Stimulated activated CD4-positive, alpha-beta T cell treated with anti-CD3 and anti-CD28 coated beads, Interleukin-1b, Interleukin-23, amount 100 ng/mL, for 4 hours (primary cell): ENCODE measurements at regions not wholly inside any gene's neighbourhood (a gene's known extent, or its start where the extent isn't known, plus 50 kb on each side); places are given as distances from the start of the nearest gene placed in this dataset.

Source experiments
- DNase-seq, 2 donors: peaks; one replicate each; pipeline ENCODE4 v3.0.0-alpha.2; 2020; ENCODE audit warnings: low read depth in 2 of 2

- no peak for DNase-seq
Measured at GRCh38 chr6:87851674-87852299, 149.8 kb upstream of the AKIRIN2 start.

DNA sequence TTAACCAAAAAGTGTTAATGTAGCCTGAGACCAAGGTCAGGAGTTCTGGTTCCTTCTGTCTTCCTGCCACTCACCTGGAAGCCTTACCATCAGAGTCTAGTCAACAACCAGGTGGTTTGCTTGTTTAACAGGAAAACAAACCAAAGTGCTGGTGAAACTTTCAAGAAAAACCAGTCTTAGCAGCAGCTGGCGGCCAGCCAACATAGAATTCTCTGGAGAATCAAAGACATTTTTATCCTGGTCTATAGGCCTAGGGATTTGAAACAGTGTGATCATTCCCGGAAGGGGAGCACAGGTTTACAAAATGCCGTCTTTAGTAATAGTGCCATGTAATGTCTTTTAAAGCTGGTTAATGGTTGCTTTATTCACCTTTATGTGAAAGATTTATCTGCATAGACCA, 146.6 kb upstream of the AKIRIN2 start:
- DNase-seq, result no peak

DNA sequence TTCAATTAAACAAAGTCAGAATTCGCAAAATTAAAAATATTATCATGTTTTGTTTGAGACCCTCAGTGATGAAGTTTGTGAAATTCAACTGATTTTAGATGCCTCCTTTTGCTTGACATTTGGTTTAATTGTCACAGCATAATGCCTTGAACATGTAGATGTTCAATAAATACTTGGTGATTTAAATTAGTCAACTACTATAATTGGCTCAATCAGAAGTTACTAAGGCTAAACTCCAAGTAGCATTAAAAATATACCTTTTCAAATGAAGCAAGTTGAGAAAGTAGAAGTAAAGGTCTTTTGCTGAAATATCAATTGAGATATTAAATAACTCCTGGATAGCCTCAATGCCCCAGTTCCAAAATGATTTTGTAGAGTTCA, 145.8 kb upstream of the AKIRIN2 start:
- no peak for DNase-seq

DNA sequence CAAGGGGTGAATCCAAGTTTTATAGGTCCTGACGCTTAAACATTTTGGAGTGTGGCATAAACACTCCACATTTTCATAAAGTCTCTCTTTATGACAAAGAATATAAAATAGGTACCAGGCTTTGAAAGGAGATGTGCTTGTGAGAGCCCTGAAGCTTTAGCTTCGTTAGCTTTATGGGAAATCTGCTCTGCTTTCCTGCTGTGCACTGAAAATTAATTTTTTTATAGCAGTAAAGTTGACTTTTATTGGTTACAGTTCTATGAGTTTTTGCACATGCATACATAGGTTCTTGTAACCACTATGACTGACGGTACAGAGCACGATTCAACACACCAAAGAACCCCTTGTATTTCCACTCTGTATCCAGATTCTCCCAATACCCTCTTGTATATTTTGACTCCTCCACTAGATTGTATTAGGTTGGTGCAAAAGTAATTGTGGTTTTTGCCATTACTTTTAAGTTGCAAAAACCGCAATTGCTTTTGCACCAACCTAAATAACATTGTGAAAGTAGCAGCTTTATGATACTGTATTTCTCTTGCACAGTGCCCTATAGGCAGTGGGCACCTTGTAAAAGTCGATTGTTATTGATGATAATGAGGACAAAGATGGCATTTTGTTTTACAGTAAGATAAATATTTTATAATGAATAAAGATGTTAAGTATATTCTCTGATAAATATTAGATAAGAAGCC, 145.2 kb upstream of the AKIRIN2 start:
- DNase-seq, result no peak

DNA sequence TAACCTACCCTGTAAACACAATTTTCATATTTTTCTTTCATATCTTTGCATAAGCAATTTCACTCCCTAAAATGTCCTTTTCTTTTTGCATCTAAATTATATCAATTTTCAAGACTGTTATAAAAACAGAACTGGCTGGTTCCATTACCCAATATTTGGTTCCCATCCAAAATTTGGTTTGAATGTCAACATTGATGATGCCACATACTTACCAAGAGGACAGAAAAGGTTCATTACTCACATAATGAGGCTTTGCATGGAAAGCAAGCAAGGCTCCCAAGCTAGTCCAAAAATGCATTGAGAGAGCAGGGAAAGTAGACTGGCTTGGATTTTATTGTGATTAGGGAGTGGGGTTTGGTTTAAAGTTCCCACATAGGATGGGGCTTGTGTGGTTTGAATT, 144.4 kb upstream of the AKIRIN2 start:
- no peak for DNase-seq

GRCh38 chr6:87840324-87840723, 138.3 kb upstream of the AKIRIN2 start:
- no peak for DNase-seq

DNA sequence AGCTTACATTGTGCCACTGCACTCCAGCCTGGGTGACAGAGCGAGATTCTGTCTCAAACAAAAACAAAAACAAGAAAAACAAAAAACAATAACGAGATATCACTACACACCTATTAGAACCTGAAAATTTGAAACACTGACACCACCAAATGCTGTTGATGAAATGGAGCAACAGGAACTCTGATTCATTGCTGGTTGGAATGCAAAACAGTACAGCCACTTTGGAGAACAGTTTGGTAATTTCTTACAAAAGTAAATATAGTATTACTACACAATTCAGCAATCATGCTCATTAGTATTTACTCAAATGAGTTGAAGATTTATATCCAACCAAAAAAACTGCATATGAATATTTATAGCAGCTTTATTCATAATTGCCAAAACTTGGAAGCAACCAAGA, 135.8 kb upstream of the AKIRIN2 start:
- no peak for DNase-seq

DNA sequence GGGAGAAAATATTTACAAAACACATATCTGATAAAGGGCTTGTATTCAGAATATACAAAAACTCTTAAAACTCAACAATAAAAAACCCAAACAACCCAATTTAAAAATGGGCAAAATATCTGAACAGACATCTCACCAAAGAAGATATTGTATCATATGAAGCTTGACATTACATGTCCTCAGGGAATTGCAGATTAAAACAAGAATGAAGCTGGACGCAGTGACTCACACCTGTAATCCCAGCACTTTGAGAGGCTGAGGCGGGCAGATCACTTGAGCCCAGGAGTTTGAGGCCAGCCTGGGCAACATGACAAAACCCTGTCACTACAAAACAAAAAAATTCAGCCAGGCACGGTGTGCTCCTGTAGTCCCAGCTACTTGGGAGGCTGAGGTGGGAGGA, 135.4 kb upstream of the AKIRIN2 start:
- no peak for DNase-seq

DNA sequence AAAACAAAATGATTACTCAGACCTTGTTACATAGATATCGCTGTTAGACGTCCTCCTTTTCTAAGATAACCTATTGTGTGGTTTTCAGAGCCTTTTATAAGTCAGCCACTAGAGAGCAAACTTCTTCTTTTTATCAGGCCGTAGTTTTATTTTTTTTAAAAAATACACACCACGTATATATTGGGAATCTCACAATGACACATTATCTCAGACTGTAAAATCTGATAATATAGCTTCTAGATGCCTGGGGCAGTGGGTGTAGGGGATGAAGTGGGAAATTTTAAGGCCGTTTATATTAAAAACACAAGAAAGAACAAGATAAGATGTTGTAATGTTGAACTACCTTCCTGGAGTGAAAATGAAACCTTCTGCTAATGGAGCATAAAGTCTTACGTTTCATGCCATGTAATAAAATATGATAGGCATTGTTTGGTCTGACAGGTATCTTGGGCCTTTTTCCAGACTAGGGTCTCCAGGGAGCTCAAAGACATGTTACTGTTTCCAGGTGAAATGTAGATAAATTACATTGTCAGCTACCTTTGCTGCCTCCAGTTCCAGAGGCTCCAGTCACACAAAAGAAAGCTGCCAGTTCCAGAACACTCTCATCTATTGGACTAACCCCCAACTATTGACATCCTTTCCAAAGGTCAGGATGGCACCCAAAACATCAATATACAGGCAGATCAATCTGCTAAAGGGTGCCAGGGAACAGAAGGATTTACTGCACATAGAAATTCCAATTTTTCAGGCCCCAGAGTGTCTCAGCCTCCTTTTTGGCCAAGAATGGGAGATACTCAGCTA, 130.2 kb upstream of the AKIRIN2 start:
- DNase-seq, result no peak

- DNase-seq, result no peak
Measured at GRCh38 chr6:87830907-87831306, 128.9 kb upstream of the AKIRIN2 start.

DNA sequence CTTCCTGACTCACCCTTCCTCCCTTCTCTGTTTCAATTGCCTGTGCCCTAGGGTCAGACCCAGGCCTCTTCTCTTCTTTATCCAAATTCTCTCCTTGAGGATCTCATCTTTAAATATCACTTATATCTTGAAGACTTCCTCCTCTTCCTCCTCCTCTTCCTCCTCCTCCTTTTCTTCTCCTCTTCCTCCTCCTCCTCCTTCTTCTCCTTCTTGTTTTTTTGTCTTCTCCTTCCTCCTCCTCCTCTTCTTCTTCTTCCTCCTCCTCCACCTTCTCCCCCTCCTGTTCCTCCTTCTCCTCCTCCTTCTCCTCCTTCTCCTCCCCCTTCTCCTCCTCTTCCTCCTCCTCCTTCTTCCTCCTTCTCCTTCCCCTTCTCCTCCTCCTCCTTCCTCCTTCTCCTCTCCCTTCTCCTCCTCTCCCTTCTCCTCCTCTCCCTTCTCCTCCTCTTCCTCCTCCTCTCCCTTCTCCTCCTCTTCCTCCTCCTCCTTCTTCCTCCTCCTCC, 127.6 kb upstream of the AKIRIN2 start:
- no peak for DNase-seq

GRCh38 chr6:87828044-87828443, 126.0 kb upstream of the AKIRIN2 start:
- no peak for DNase-seq

GRCh38 chr6:87827346-87827745, 125.3 kb upstream of the AKIRIN2 start:
- no peak for DNase-seq

GRCh38 chr6:87826424-87826823, 124.4 kb upstream of the AKIRIN2 start:
- DNase-seq, result no peak

DNA sequence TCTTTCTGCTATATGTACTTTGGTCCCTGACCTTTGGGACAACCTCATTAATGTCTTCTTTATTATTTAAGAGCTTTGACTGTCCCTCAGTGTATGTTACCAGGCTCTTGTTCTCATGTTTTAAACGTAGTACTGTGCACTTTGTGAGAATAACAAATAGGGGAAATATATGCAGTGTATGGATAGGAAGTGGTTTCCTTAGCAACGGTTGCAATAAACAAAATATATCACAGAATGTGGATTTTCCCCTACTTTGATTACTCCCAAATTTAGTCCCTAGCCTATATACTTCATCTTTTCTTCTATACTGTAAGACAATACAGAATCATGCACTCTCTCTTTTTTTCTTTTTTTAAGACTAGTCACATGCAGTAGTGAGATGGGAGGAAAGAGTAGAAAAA, 123.8 kb upstream of the AKIRIN2 start:
- DNase-seq, result no peak

- no peak for DNase-seq
Measured at GRCh38 chr6:87824958-87825491, 123.0 kb upstream of the AKIRIN2 start.

DNA sequence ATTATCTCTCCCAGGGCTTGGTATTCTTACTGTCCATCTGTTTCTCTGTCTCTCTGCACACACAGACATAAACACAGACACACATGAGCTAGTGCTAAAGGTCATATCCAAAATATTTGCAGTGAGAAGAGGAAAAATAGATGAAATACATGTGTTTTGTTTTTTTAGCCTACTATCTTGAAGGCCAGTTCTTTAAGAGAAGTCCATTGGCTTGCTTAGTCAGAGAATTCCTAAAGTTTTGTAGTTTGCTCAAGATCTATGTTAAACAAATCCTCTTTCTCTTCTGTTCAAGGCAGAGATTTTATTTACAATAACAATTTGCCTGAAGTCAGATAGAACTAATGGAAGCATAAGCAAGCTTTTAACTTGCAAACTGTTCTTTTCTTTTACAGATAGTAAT, 120.0 kb upstream of the AKIRIN2 start:
- DNase-seq, result no peak

DNA sequence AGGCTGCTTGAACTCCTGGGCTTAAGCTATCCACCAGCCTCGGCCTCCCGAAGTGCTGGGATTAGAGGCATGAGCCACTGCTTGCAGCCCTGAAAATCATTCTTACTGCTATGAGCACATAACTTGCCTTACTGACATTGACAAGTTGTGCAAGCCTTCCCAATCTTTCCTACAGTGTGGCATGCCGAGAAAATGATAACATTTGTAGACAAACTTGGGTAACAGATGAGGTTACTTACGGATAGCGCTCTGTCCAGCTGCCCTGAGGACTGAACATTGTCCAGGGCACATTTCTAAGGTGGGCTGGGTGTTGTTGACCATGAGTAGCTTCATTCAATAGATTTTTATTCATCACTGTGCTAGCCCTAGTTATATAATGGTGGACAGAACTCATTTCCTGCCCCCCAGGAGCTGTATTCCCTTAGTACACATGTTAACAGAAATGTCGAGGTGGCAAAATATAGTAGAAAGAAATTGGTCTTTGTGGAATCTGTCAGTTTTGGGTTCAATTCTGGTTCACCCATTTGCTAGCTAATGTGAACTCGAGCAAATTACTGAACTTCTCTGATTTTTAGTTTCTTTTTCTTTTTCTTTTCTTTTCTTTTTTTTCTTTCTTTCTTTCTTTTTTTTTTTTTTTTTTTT, 118.4 kb upstream of the AKIRIN2 start:
- DNase-seq, result no peak

GRCh38 chr6:87817183-87817582, 115.2 kb upstream of the AKIRIN2 start:
- DNase-seq, result no peak

- no peak for DNase-seq
Measured at GRCh38 chr6:87815449-87815848, 113.4 kb upstream of the AKIRIN2 start.

DNA sequence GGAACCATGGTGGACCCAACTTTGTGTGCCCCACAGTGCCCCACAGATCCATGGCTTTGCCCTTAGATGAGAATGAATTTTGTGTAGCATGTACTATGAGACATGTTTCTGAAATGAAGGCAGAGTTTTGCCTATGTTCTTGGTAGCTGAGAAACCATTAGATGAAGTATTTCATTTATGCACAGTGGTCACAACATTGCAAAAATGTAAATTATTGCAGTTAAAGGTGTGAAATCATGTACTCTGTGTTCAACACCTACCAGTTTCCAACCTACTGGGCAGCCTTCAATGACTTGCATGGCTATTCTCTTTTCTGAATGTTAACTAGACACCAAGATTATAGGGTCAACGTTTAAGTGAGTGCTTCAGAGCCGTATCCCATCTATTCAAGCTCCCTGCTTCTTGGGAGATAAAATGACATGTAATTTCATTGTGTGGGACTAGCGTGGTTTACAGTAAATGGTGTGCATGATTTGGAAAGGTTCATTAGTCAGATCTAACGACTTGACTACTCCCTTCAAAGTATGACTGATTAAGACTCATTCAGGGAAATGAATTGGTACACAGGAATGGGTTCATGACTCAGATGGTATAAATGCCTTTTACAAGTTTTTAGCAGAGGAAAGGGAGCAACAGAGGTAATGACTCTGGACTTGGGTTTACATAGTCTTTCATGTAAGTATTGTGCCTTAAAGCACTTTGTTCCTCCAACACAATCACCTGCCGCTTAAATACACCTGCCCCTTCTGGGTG, 106.1 kb upstream of the AKIRIN2 start:
- DNase-seq, result no peak
